GM12878 (cell line): ENCODE measurements at regions not wholly inside any gene's neighbourhood (a gene's known extent, or its start where the extent isn't known, plus 50 kb on each side); places are given as distances from the start of the nearest gene placed in this dataset.
"Not testable (repeated sequence)": the region's sequence is repeated elsewhere in the genome, so short reads cannot be mapped to it uniquely, and the experiment has no call there.

ENCODE experiments used
- ATAC-seq: fragments of 200-7000 bp; cut with Tn5 transposase; 3 replicates; pipeline ENCODE4 v1.9.1; 2020; ENCODE audit warnings: mild to moderate bottlenecking, moderate library complexity
- BruUV-seq: library from RNA; stranded (reverse); fragments of 400-500 nt; replicated peaks from 2 replicates; lab custom pipeline; 2021; lab: Mats Ljungman, UMichigan
- CTCF ChIA-PET: fragments of 300-600 bp; sonication (Branson Sonifier 250); formaldehyde crosslinking; extraction: SDS; loops from one replicate; lab custom pipeline; 2021; ENCODE audit warnings: inconsistent platforms; lab: Yijun Ruan, JAX
- POLR2A ChIA-PET: fragments of 350-600 bp; formaldehyde crosslinking; extraction: SDS; loops from one replicate; lab custom pipeline; 2021; ENCODE audit warnings: inconsistent platforms; lab: Charles Lee
- RAD21 ChIA-PET: fragments of 300-600 bp; sonication (Branson Sonifier 250); formaldehyde crosslinking; loops from one replicate; lab custom pipeline; 2023; ENCODE audit warnings: antibody characterized with exemption; ENCODE audit not compliant: unreplicated experiment; lab: Charles Lee
- SMC1A ChIA-PET: fragments of 300-600 bp; sonication (Branson Sonifier 250); formaldehyde crosslinking; loops from one replicate; lab custom pipeline; 2023; ENCODE audit not compliant: unreplicated experiment, uncharacterized antibody; lab: Charles Lee
- DNase-seq: peaks from one replicate; pipeline ENCODE4 v3.0.0-alpha.2; 2011; ENCODE audit warnings: low read depth, low spot score
- FAIRE-seq: peaks from 3 replicates; lab custom pipeline; 2011; peaks lifted over from hg19 to GRCh38; lab: Jason Lieb, UNC
- H2AFZ ChIP-seq: 2 replicates; pipeline ENCODE4 v1.6.0; 2011; ENCODE audit warnings: low read depth, low read length, control low read depth; ENCODE audit not compliant: control insufficient read depth
- H3K27ac ChIP-seq: 2 replicates; pipeline ENCODE4 v1.5.1; 2011; ENCODE audit warnings: control low read depth; ENCODE audit not compliant: control insufficient read depth, insufficient read depth
- H3K27me3 ChIP-seq, 2 experiments: replicated peaks in 1 of 2; 2 replicates each; pipeline versions ENCODE4 v1.6.0 to v1.6.1; 2011; ENCODE audit warnings: low read length in 1 of 2; ENCODE audit not compliant: control insufficient read depth in 2 of 2, insufficient read depth in 2 of 2
- H3K36me3 ChIP-seq, 2 experiments: 2 replicates each; pipeline ENCODE4 v1.5.1; 2011; ENCODE audit warnings: low read length in 1 of 2; ENCODE audit not compliant: control insufficient read depth in 2 of 2, insufficient read depth in 2 of 2
- H3K4me1 ChIP-seq: 2 replicates; pipeline ENCODE4 v1.6.1; 2011; ENCODE audit warnings: mild to moderate bottlenecking, low read length, moderate library complexity, mixed read lengths; ENCODE audit not compliant: control insufficient read depth, insufficient read depth
- H3K4me2 ChIP-seq: 2 replicates; pipeline ENCODE4 v1.6.0; 2011; ENCODE audit warnings: control low read depth; ENCODE audit not compliant: control insufficient read depth, insufficient read depth
- H3K4me3 ChIP-seq: fragments of 200-600 bp; sonication (generic); 2 replicates; pipeline ENCODE4 v1.5.1; 2016
- H3K79me2 ChIP-seq: 2 replicates; pipeline ENCODE4 v1.6.0; 2011; ENCODE audit warnings: low read length; ENCODE audit not compliant: control insufficient read depth, insufficient read depth
- H3K9ac ChIP-seq: 2 replicates; pipeline ENCODE4 v1.8.0; 2011; ENCODE audit warnings: low read length, control low read depth, mixed read lengths; ENCODE audit not compliant: control insufficient read depth, insufficient read depth
- H3K9me3 ChIP-seq: replicated peaks from 3 replicates; pipeline ENCODE4 v1.5.1; 2011; ENCODE audit warnings: mild to moderate bottlenecking, low read length; ENCODE audit not compliant: control insufficient read depth, insufficient read depth
- H4K20me1 ChIP-seq: 2 replicates; pipeline ENCODE4 v1.6.0; 2011; ENCODE audit not compliant: control insufficient read depth, insufficient read depth
- CEBPB ChIP-seq, 2 experiments: fragments of 150-350 bp in 1 of 2; IDR thresholded peaks; 2 replicates each; pipeline ENCODE4 v1.6.1; 2012 to 2014; ENCODE audit warnings: low read depth in 2 of 2, low read length in 2 of 2, borderline replicate concordance in 1 of 2, inconsistent platforms in 1 of 2
- LARP7 ChIP-seq: fragments of 450-650 bp; IDR thresholded peaks from 2 replicates; pipeline ENCODE4 v1.6.1; 2017; ENCODE audit warnings: mild to moderate bottlenecking
- SREBF2 ChIP-seq: IDR thresholded peaks from 2 replicates; pipeline ENCODE4 v1.6.1; 2012; ENCODE audit warnings: mild to moderate bottlenecking, low read length
- TBL1XR1 ChIP-seq: IDR thresholded peaks from 2 replicates; pipeline ENCODE4 v1.6.1; 2012; ENCODE audit warnings: low read depth, low read length, improper control_type of control experiment
- WGBS: methylation state at CpG from one replicate; pipeline ENCODE4 v1.1.6; 2016; ENCODE audit warnings: low lambda C conversion rate; ENCODE audit not compliant: insufficient replicate concordance, insufficient coverage; ENCODE audit errors: missing lambda C conversion rate; 5-methylcytosine and 5-hydroxymethylcytosine counted together
- in situ Hi-C: fragments of 300-500 bp; cut with MboI; formaldehyde crosslinking; loops from 9 replicates; pipeline ENCODE4 v1.14.3; 2018; ENCODE audit warnings: mixed read lengths
- intact Hi-C: fragments of 100-400 bp; cut with micrococcal nuclease; formaldehyde crosslinking; loops from one replicate; pipeline ENCODE4 v1.14.2; 2022; ENCODE audit not compliant: unreplicated experiment
- TF ChIP-seq, protein P1 (sequence below): fragments of 450-650 bp; IDR thresholded peaks from 2 replicates; pipeline ENCODE4 v1.6.1; 2016; ENCODE audit warnings: mild to moderate bottlenecking

DNA sequence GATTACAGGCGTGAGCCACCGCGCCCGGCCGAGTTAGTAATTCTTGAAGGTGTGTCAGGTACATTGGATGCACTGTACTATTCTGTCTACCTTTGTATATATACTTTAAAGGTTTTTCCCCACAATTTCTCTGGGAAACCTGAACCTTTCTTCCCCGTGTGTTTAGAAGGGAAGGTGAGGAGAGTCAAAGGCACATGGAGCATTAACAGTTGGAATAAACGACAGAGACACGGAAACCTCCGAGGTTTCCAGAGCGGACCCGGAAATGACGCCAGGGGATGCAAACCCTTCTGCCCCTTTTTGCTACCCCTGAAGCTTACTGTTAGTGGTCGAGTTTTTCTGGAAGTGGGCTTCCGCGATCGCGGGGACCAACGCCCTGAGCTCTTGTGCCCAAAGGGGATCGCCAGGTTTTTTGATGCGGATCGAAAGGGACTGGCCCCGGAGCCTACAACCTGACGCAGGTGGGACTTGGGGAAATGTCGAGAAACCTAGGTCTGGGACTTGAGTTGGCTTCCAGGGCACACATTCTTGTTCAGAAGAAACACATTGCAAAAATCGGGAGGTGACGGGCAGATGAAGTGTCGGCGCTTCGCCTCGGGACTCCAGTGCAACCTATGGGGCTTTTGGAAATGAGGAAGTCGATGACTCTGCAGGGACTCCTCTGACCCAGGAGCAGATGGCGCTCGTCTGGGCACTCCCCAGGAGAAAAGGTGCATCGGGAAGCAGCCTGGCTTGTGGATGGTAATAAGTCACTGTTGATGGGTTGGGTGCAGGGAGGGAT lies 218.2 kb downstream of the OR2B2 start (continued):
- TF ChIP-seq LARP7 (no peak), TBL1XR1 (no peak), CEBPB (IDR thresholded peaks at IDR 0.05; ENCODE audit: borderline replicate concordance in 1 of 2, low read depth in 2 of 2, low read length in 2 of 2) (no peak), SREBF2 (no peak)
- TF ChIP-seq, protein P1, sequence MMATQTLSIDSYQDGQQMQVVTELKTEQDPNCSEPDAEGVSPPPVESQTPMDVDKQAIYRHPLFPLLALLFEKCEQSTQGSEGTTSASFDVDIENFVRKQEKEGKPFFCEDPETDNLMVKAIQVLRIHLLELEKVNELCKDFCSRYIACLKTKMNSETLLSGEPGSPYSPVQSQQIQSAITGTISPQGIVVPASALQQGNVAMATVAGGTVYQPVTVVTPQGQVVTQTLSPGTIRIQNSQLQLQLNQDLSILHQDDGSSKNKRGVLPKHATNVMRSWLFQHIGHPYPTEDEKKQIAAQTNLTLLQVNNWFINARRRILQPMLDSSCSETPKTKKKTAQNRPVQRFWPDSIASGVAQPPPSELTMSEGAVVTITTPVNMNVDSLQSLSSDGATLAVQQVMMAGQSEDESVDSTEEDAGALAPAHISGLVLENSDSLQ, result no peak

DNA sequence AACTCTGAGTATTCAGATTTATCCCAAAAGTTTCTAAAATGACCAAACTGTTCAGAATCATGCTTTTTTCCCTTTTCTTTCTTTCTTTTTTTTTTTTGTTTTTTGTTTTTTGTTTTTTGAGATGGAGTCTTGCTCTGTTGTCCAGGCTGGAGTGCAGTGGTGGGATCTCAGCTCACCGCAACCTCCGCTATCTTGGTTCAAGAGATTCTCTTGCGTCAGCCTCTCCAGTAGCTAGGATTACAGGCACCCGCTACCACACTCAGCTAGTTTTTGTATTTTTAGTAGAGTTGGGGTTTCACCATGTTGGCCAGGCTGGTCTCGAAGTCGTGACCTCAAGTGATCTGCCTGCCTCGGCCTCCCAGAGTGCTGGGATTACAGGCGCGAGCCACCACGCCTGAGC lies 219.2 kb upstream of the ZNF184 start:
- RAD21 ChIA-PET, result interaction anchor here (1.5 kb wide), 1 partner anchor 60 kb away, joined by 5 read pairs; no protein-coding TSS in a partner anchor
- FAIRE-seq, H3K27ac ChIP-seq, intact Hi-C loops, H2AFZ ChIP-seq, H3K4me2 ChIP-seq, H3K4me1 ChIP-seq, H3K79me2 ChIP-seq, H3K9me3 ChIP-seq, H3K9ac ChIP-seq, H3K27me3 ChIP-seq, H3K36me3 ChIP-seq, DNase-seq, H3K4me3 ChIP-seq, in situ Hi-C loops, ATAC-seq, BruUV-seq, H4K20me1 ChIP-seq: not testable (repeated sequence)
- SMC1A ChIA-PET, result interaction anchor here (0.6 to 2.2 kb wide), 3 partner anchors 28 to 516 kb away, joined by 4 to 6 read pairs (median 4); no protein-coding TSS in a partner anchor
- POLR2A ChIA-PET, result interaction anchor here (0.7 to 0.9 kb wide), 2 partner anchors 12 to 1608 kb away, joined by 3 to 5 read pairs; no protein-coding TSS in a partner anchor
- 97% methylated on average over 9 of the region's 10 CpGs for WGBS
- CTCF ChIA-PET, result interaction anchor here (0.6 to 1.4 kb wide), 5 partner anchors 23 to 457 kb away, joined by 3 to 4 read pairs (median 3); no protein-coding TSS in a partner anchor
